GM12873 (cell line): ENCODE measurements at regions not wholly inside any gene's neighbourhood (a gene's known extent, or its start where the extent isn't known, plus 50 kb on each side); places are given as distances from the start of the nearest gene placed in this dataset.

ENCODE experiments used
- TF ChIP-seq, protein P1 (sequence below): IDR thresholded peaks from 2 replicates; pipeline ENCODE4 v1.5.1; 2012; ENCODE audit warnings: low read depth, mild to moderate bottlenecking, moderate library complexity, low read length, control low read depth; ENCODE audit not compliant: insufficient read depth; ENCODE audit errors: missing control alignments

DNA sequence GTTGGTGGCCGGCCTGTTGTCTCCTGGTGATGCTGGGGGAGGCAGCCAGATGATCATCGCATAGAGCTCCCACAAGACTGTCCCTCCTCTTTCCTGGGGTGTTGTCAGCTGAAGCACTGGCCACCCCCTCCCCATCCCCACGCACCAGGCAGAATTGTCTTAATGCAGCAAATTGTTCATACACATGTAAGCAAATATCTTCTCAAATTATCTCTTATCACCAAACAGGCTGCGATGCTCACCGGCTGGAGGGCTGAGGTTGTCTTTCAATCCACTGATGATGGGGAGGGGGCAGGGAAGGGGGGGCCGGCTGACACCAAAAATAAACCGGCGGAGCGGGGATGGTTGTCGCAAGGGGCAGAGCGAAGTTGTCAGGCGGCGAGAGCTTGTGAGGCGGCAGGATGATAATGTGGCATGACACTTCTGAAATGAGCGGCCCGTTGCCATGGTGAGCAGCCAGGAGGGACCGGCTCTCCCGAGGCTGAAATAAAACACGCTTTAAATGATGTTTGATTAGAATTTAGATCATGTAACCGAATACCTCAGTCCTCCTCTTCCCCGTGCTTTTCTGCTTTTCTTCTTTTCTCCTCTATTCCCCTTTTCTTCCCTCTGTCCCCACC, 59.8 kb downstream of the MRM1 start:
- TF ChIP-seq, protein P1, sequence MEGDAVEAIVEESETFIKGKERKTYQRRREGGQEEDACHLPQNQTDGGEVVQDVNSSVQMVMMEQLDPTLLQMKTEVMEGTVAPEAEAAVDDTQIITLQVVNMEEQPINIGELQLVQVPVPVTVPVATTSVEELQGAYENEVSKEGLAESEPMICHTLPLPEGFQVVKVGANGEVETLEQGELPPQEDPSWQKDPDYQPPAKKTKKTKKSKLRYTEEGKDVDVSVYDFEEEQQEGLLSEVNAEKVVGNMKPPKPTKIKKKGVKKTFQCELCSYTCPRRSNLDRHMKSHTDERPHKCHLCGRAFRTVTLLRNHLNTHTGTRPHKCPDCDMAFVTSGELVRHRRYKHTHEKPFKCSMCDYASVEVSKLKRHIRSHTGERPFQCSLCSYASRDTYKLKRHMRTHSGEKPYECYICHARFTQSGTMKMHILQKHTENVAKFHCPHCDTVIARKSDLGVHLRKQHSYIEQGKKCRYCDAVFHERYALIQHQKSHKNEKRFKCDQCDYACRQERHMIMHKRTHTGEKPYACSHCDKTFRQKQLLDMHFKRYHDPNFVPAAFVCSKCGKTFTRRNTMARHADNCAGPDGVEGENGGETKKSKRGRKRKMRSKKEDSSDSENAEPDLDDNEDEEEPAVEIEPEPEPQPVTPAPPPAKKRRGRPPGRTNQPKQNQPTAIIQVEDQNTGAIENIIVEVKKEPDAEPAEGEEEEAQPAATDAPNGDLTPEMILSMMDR: no peak

DNA sequence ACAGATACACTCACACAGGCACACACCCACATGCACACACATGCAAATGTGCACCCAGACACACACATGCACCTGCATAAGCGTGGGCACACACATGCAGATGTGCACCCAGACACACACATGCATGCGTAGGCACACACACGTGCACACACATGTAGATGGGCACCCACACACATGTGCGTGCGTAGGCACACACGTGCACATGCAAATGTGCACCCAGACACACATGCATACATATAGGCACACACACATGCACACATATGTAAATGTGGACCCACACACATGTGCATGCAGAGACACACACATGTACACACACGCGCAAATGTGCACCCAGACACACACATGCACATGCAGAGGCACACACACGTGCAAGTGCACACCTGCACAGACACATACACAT, 60.3 kb downstream of the MRM1 start:
- TF ChIP-seq, protein P1: no peak

GRCh38 chr17:36665417-36665816, 64.0 kb downstream of the MRM1 start:
- TF ChIP-seq, protein P1: no peak

DNA sequence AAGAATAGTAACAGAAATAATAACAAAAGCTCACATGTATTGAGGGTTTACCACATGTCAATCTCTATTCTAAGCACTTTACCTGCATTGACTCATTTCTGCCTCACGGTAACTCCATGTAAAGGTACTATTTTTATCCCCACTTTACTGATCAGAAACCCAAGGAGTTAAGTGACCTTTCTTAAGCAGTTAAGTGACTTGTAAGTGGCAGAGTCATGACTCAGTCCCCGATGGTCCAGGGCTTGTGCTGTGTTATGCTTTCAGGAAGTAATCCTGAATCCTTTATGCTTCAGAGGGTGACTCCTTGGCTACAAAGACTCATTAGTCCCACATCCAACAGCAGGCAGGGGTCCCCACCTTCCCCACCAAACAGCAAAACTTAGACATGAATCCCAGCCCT, 66.5 kb downstream of the MRM1 start:
- TF ChIP-seq, protein P1: no peak

GRCh38 chr17:36668824-36669223, 67.4 kb downstream of the MRM1 start:
- TF ChIP-seq, protein P1: no peak

- TF ChIP-seq, protein P1: no peak
Measured at GRCh38 chr17:36671144-36671543, 69.8 kb downstream of the MRM1 start.

DNA sequence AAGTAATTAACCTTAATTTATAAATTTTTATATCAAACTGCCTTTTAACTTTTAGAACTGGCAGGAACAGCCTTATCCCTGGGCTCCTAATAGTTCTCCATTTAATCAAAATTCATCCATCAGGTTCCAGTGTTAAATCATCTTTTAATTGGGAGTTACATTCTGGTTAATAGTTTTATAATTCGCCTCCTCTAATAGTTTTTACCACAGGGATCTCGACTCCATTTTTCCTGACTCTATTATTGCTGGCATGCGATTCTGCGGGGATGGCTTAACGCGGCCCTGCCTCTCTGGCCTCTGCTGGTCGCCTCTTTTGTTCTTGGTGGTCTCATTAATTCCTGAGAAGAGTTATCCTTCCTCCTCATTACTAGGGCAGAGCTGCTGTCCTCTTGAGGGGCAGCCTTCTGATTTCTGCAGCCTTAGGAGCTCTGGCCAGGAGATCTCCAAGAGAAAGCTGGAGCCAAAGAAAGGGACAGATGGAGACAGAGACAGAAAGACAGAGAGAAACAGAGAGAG, 71.1 kb downstream of the MRM1 start:
- TF ChIP-seq, protein P1: no peak

GRCh38 chr17:36673068-36673467, 71.7 kb downstream of the MRM1 start:
- TF ChIP-seq, protein P1: no peak
